Keratinocyte (primary cell): ENCODE measurements at regions not wholly inside any gene's neighbourhood (a gene's known extent, or its start where the extent isn't known, plus 50 kb on each side); places are given as distances from the start of the nearest gene placed in this dataset.
"Not testable (repeated sequence)": the region's sequence is repeated elsewhere in the genome, so short reads cannot be mapped to it uniquely, and the experiment has no call there.

Experiments used
- DNase-seq: peaks from one replicate; pipeline ENCODE4 v3.0.0-alpha.2; 2011; ENCODE audit warnings: low read depth, missing footprints, low spot score
- FAIRE-seq: peaks from 2 replicates; lab custom pipeline; 2011; peaks lifted over from hg19 to GRCh38; lab: Jason Lieb, UNC
- H2AFZ ChIP-seq: 2 replicates; pipeline ENCODE4 v1.6.0; 2012; ENCODE audit warnings: low read length, control low read depth, inconsistent platforms; ENCODE audit not compliant: control insufficient read depth
- H3K27ac ChIP-seq: 2 replicates; pipeline ENCODE4 v1.5.1; 2011; ENCODE audit warnings: low read length; ENCODE audit not compliant: control insufficient read depth, insufficient read depth
- H3K27me3 ChIP-seq: 3 replicates; pipeline ENCODE4 v1.6.0; 2011; ENCODE audit warnings: low read length; ENCODE audit not compliant: control insufficient read depth, insufficient read depth; ENCODE audit errors: extremely low read depth
- H3K36me3 ChIP-seq, 2 experiments: 2 replicates in 1 of 2; 3 replicates in 1 of 2; pipeline ENCODE4 v1.5.1; 2011; ENCODE audit warnings: low read length in 2 of 2, mild to moderate bottlenecking in 1 of 2; ENCODE audit not compliant: control insufficient read depth in 2 of 2, insufficient read depth in 2 of 2; ENCODE audit errors: extremely low read depth in 1 of 2
- H3K4me1 ChIP-seq: 3 replicates; pipeline ENCODE4 v1.5.1; 2011; ENCODE audit warnings: low read length; ENCODE audit not compliant: control insufficient read depth, insufficient read depth; ENCODE audit errors: extremely low read depth
- H3K4me2 ChIP-seq: 3 replicates; pipeline ENCODE4 v1.6.0; 2011; ENCODE audit warnings: low read depth, low read length; ENCODE audit not compliant: control insufficient read depth, insufficient read depth; ENCODE audit errors: extremely low read depth
- H3K4me3 ChIP-seq, 3 experiments: fragments of 200-600 bp in 1 of 3; sonication (generic) in 1 of 3; 2 replicates in 2 of 3; 3 replicates in 1 of 3; pipeline ENCODE4 v1.5.1; 2011 to 2016; ENCODE audit warnings: low read length in 3 of 3, mild to moderate bottlenecking in 3 of 3, control low read depth in 2 of 3, inconsistent platforms in 1 of 3, low read depth in 1 of 3, mixed read lengths in 1 of 3, mixed run types in 1 of 3, moderate library complexity in 1 of 3; ENCODE audit not compliant: control insufficient read depth in 2 of 3, insufficient read depth in 2 of 3; ENCODE audit errors: extremely low read depth in 1 of 3
- H3K79me2 ChIP-seq: 2 replicates; pipeline ENCODE4 v1.6.0; 2012; ENCODE audit warnings: low read length; ENCODE audit not compliant: control insufficient read depth, insufficient read depth
- H3K9ac ChIP-seq: 3 replicates; pipeline ENCODE4 v1.6.0; 2011; ENCODE audit warnings: low read length; ENCODE audit not compliant: control insufficient read depth, insufficient read depth; ENCODE audit errors: extremely low read depth
- H3K9me1 ChIP-seq: 3 replicates; pipeline ENCODE4 v1.6.0; 2011; ENCODE audit warnings: low read length; ENCODE audit not compliant: control insufficient read depth, insufficient read depth; ENCODE audit errors: extremely low read depth
- H3K9me3 ChIP-seq: 2 replicates; pipeline ENCODE4 v1.5.1; 2012; ENCODE audit warnings: low read depth, low read length; ENCODE audit not compliant: control insufficient read depth
- H4K20me1 ChIP-seq: 3 replicates; pipeline ENCODE4 v1.6.0; 2011; ENCODE audit warnings: low read length; ENCODE audit not compliant: control insufficient read depth, insufficient read depth; ENCODE audit errors: extremely low read depth
- EZH2 ChIP-seq: IDR thresholded peaks from one replicate; pipeline ENCODE4 v1.6.1; 2012; ENCODE audit warnings: inconsistent platforms, mild to moderate bottlenecking, low read length, moderate library complexity
- dilution Hi-C: fragments of 300-500 bp; cut with MboI; formaldehyde crosslinking; loops from one replicate; pipeline ENCODE4 v1.7.0; 2020; ENCODE audit warnings: low sequenced_read_pairs; ENCODE audit not compliant: extremely low pct_ligation_motif_present
- TF ChIP-seq, protein P1 (sequence below), 3 experiments: IDR thresholded peaks in 1 of 3; conservative IDR thresholded peaks in 1 of 3; optimal IDR thresholded peaks in 1 of 3; 2 replicates in 2 of 3; 3 replicates in 1 of 3; pipeline versions ENCODE3 to v1.5.1; 2011; ENCODE audit warnings: low read length in 3 of 3, mild to moderate bottlenecking in 3 of 3, moderate library complexity in 2 of 3, control low read depth in 1 of 3, inconsistent platforms in 1 of 3; ENCODE audit not compliant: insufficient read depth in 2 of 3; ENCODE audit errors: extremely low read depth in 1 of 3

GRCh38 chr11:42422090-42422489 is 889.7 kb upstream of the API5 start:
- H3K9ac ChIP-seq = no peak overlapping the region
- H3K9me3 ChIP-seq = no peaks in the 10 kb centered on the region
- TF ChIP-seq EZH2 = no peak
- TF ChIP-seq, protein P1, sequence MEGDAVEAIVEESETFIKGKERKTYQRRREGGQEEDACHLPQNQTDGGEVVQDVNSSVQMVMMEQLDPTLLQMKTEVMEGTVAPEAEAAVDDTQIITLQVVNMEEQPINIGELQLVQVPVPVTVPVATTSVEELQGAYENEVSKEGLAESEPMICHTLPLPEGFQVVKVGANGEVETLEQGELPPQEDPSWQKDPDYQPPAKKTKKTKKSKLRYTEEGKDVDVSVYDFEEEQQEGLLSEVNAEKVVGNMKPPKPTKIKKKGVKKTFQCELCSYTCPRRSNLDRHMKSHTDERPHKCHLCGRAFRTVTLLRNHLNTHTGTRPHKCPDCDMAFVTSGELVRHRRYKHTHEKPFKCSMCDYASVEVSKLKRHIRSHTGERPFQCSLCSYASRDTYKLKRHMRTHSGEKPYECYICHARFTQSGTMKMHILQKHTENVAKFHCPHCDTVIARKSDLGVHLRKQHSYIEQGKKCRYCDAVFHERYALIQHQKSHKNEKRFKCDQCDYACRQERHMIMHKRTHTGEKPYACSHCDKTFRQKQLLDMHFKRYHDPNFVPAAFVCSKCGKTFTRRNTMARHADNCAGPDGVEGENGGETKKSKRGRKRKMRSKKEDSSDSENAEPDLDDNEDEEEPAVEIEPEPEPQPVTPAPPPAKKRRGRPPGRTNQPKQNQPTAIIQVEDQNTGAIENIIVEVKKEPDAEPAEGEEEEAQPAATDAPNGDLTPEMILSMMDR (optimal IDR thresholded peaks at IDR 0.05 in 1 of 3, IDR thresholded peaks at IDR 0.05 in 1 of 3, conservative IDR thresholded peaks at IDR 0.05 in 1 of 3; ENCODE audit: extremely low read depth in 1 of 3, insufficient read depth in 2 of 3, low read length in 3 of 3) = no peak
- FAIRE-seq (peak; percentile 32), DNase-seq (no peak)
- no peak overlapping the region for H3K4me3 ChIP-seq
- dilution Hi-C loops = no loop called here
- no peaks in the 10 kb centered on the region for H3K27me3 ChIP-seq
- H3K9me1 ChIP-seq = no peaks in the 10 kb centered on the region
- H3K36me3 ChIP-seq = no peaks in the 10 kb centered on the region
- H3K79me2 ChIP-seq = no peaks in the 10 kb centered on the region
- no peaks in the 10 kb centered on the region for H4K20me1 ChIP-seq
- H2AFZ ChIP-seq = no peak overlapping the region
- no peak overlapping the region for H3K27ac ChIP-seq
- H3K4me2 ChIP-seq = no peak overlapping the region
- H3K4me1 ChIP-seq = no peaks in the 10 kb centered on the region

DNA sequence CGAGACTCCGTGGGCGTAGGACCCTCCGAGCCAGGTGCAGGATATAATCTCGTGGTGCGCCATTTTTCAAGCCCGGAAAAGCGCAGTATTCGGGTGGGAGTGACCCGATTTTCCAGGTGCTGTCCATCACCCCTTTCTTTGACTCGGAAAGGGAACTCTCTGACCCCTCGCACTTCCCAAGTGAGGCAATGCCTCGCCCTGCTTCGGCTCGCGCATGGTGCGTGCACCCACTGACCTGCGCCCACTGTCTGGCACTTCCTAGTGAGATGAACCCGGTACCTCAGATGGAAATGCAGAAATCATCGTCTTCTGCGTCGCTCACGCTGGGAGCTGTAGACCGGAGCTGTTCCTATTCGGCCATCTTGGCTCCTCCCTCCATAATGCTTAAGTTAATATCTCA is 876.9 kb upstream of the API5 start:
- H3K9me3 ChIP-seq, H3K4me1 ChIP-seq, H3K36me3 ChIP-seq, DNase-seq, dilution Hi-C loops, H3K27ac ChIP-seq, H3K9ac ChIP-seq, H3K79me2 ChIP-seq, H3K4me3 ChIP-seq, H4K20me1 ChIP-seq, H3K9me1 ChIP-seq, H3K27me3 ChIP-seq, H3K4me2 ChIP-seq, H2AFZ ChIP-seq, FAIRE-seq: not testable (repeated sequence)

DNA sequence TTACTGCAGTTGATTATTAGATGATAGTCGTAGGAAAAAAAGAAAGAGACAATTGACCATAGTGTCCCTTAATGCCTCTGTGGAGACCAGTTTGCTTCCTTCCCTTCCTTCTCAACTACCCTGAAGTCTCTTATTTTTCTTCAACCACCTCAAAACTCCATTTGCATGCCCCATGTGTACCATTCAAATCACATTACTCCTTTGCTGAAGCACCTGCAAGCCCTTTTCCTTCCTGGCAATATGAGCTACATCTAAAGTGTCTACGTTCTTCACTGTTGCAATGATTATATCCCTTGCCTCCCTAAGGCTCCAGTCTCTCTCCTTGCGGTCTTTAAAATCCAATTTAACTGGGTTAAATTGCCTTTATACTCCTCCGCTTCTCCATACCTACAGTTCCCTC is 867.4 kb upstream of the API5 start:
- no peak for DNase-seq
- H3K27me3 ChIP-seq = no peaks in the 10 kb centered on the region
- dilution Hi-C loops = no loop called here
- H3K9me1 ChIP-seq = no peaks in the 10 kb centered on the region
- no peak overlapping the region for H3K27ac ChIP-seq
- no peaks in the 10 kb centered on the region for H3K9me3 ChIP-seq
- no peak overlapping the region for H2AFZ ChIP-seq
- no peaks in the 10 kb centered on the region for H3K79me2 ChIP-seq
- TF ChIP-seq, protein P1 (optimal IDR thresholded peaks at IDR 0.05 in 1 of 3, IDR thresholded peaks at IDR 0.05 in 1 of 3, conservative IDR thresholded peaks at IDR 0.05 in 1 of 3; ENCODE audit: extremely low read depth in 1 of 3, insufficient read depth in 2 of 3, low read length in 3 of 3) = no peak
- TF ChIP-seq EZH2 = no peak
- no peaks in the 10 kb centered on the region for H3K36me3 ChIP-seq
- no peak for FAIRE-seq
- no peaks in the 10 kb centered on the region for H3K4me1 ChIP-seq
- no peaks in the 10 kb centered on the region for H4K20me1 ChIP-seq
- no peak overlapping the region for H3K9ac ChIP-seq
- no peak overlapping the region for H3K4me2 ChIP-seq
- no peak overlapping the region for H3K4me3 ChIP-seq
